ENCODE measurements at regions not wholly inside any gene's neighbourhood (a gene's known extent, or its start where the extent isn't known, plus 50 kb on each side); places are given as distances from the start of the nearest gene placed in this dataset.

- ATAC-seq (ENCODE audit: insufficient read depth, low read depth), result no peak
- no peak overlapping the region for H2AFZ ChIP-seq (ENCODE audit: low read depth, low read length)
- H3K4me2 ChIP-seq (ENCODE audit: insufficient read depth, low read length), result no peak overlapping the region
- no peak for TF ChIP-seq CTCF (IDR thresholded peaks at IDR 0.05; ENCODE audit: borderline replicate concordance, extremely low read depth, low read length, poor library complexity, severe bottlenecking)
- no peak for TF ChIP-seq EZH2 (IDR thresholded peaks at IDR 0.05; ENCODE audit: borderline replicate concordance, low read depth, low read length, severe bottlenecking)
- H3K27ac ChIP-seq (ENCODE audit: low read length), result no peak overlapping the region
- H3K79me2 ChIP-seq (ENCODE audit: insufficient read depth, low read length), result no peaks in the 10 kb centered on the region
- DNase-seq, result no peak
- no peaks in the 10 kb centered on the region for H3K4me1 ChIP-seq (ENCODE audit: insufficient read depth, low read length)
- H3K36me3 ChIP-seq (ENCODE audit: insufficient read depth, low read length), result no peaks in the 10 kb centered on the region
- peaks cover 3% of the 10 kb centered on the region for H3K27me3 ChIP-seq (ENCODE audit: insufficient read depth, low read length, poor library complexity)
- H3K9me3 ChIP-seq (ENCODE audit: insufficient read depth, low read length, severe bottlenecking), result peaks cover 10% of the 10 kb centered on the region
- H4K20me1 ChIP-seq (ENCODE audit: insufficient read depth, low read length), result no peaks in the 10 kb centered on the region
- no peak overlapping the region for H3K9ac ChIP-seq (ENCODE audit: low read depth, low read length)
- no peak overlapping the region for H3K4me3 ChIP-seq (ENCODE audit: low read depth in 1 of 2, low read length in 2 of 2)
Observed at GRCh38 chr5:155631116-155631515, 617.6 kb downstream of the KIF4B start.

DNA sequence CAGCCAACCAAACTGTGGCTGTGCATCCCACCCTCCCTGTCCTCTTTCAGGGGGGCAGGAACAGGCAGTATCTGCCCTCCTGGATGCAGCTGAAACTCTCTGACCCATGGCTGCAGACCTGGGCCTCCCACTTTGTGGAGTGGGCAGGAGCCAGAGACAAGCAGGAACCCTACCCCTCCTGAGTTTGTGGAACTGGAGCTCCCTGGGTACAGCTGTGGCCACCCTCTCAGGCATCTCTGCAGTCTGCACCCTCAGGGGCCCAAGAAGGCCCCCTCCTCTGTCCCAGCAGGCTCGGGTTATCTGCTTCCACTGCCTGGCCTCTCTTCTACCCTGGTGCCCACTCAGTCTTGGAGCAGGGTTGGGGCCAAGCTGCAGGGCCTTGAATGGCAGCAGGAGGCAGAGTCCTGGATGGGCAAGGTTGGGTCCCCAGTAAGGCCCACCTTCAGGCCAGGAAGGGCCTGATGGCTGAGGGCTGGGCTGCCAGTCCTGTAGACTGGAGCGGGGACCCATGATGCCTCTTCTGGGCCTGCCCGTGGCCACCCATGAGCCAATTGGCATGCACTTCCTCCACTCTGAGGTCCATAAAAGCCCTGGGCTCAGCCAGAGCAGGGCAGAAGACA is 619.9 kb downstream of the KIF4B start:
- Histone ChIP-seq H3K4me2 (ENCODE audit: insufficient read depth, low read length) (no peak overlapping the region), H2AFZ (ENCODE audit: low read depth, low read length) (no peak overlapping the region), H3K9ac (ENCODE audit: low read depth, low read length) (no peak overlapping the region), H3K9me3 (ENCODE audit: insufficient read depth, low read length, severe bottlenecking) (peaks cover 10% of the 10 kb centered on the region), H3K79me2 (ENCODE audit: insufficient read depth, low read length) (no peaks in the 10 kb centered on the region), H3K4me3 (ENCODE audit: low read depth in 1 of 2, low read length in 2 of 2) (no peak overlapping the region), H3K27ac (ENCODE audit: low read length) (no peak overlapping the region), H4K20me1 (ENCODE audit: insufficient read depth, low read length) (no peaks in the 10 kb centered on the region), H3K27me3 (ENCODE audit: insufficient read depth, low read length, poor library complexity) (no peaks in the 10 kb centered on the region), H3K36me3 (ENCODE audit: insufficient read depth, low read length) (no peaks in the 10 kb centered on the region), H3K4me1 (ENCODE audit: insufficient read depth, low read length) (no peaks in the 10 kb centered on the region)
- DNase-seq (no peak), ATAC-seq (ENCODE audit: insufficient read depth, low read depth) (no peak)
- TF ChIP-seq EZH2 (IDR thresholded peaks at IDR 0.05; ENCODE audit: borderline replicate concordance, low read depth, low read length, severe bottlenecking) (no peak), CTCF (IDR thresholded peaks at IDR 0.05; ENCODE audit: borderline replicate concordance, extremely low read depth, low read length, poor library complexity, severe bottlenecking) (no peak)

DNA sequence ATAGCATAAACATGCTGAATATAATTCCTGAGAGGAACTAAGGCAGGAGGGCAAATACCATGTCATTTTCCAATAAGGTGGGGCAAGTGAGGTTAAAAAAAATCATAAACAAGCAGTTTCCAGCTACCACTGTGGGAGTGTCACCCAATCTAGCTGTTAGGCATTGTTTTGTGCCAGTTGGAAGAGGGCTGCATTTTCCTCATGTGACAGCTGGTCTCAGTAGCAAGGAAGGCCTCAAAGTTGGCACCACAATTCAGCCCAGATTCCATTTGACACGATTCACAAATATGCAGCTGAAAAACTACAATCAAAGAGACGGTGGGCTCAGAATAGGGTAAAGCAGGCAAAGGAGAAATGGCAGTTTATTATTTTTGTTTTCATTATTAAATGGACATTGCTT is 636.1 kb downstream of the KIF4B start:
- H3K9ac ChIP-seq (ENCODE audit: low read depth, low read length), result no peak overlapping the region
- H2AFZ ChIP-seq (ENCODE audit: low read depth, low read length), result no peak overlapping the region
- no peak overlapping the region for H3K4me3 ChIP-seq (ENCODE audit: low read depth in 1 of 2, low read length in 2 of 2)
- H3K79me2 ChIP-seq (ENCODE audit: insufficient read depth, low read length), result no peaks in the 10 kb centered on the region
- no peak for DNase-seq
- TF ChIP-seq EZH2 (IDR thresholded peaks at IDR 0.05; ENCODE audit: borderline replicate concordance, low read depth, low read length, severe bottlenecking) (no peak), CTCF (IDR thresholded peaks at IDR 0.05; ENCODE audit: borderline replicate concordance, extremely low read depth, low read length, poor library complexity, severe bottlenecking) (no peak)
- H3K36me3 ChIP-seq (ENCODE audit: insufficient read depth, low read length), result no peaks in the 10 kb centered on the region
- H3K27me3 ChIP-seq (ENCODE audit: insufficient read depth, low read length, poor library complexity), result no peaks in the 10 kb centered on the region
- H3K4me2 ChIP-seq (ENCODE audit: insufficient read depth, low read length), result no peak overlapping the region
- H4K20me1 ChIP-seq (ENCODE audit: insufficient read depth, low read length), result no peaks in the 10 kb centered on the region
- no peaks in the 10 kb centered on the region for H3K9me3 ChIP-seq (ENCODE audit: insufficient read depth, low read length, severe bottlenecking)
- H3K27ac ChIP-seq (ENCODE audit: low read length), result no peak overlapping the region
- H3K4me1 ChIP-seq (ENCODE audit: insufficient read depth, low read length), result no peaks in the 10 kb centered on the region
- no peak for ATAC-seq (ENCODE audit: insufficient read depth, low read depth)

Measured in DND-41 (cell line).